C4-2B (cell line): ENCODE measurements at regions not wholly inside any gene's neighbourhood (a gene's known extent, or its start where the extent isn't known, plus 50 kb on each side); places are given as distances from the start of the nearest gene placed in this dataset.

Source experiments
- CTCF ChIP-seq: fragments of 450-650 bp; conservative IDR thresholded peaks from 2 replicates; pipeline ENCODE4 v1.5.1; 2017; ENCODE audit warnings: mild to moderate bottlenecking
- ZFX ChIP-seq: fragments of 450-650 bp; IDR thresholded peaks from 2 replicates; pipeline ENCODE4 v1.6.1; 2017

- TF ChIP-seq CTCF (no peak), ZFX (no peak)
Observed at GRCh38 chr5:56715986-56716385, 99.4 kb upstream of the MAP3K1 start.
